ENCODE measurements at regions not wholly inside any gene's neighbourhood (a gene's known extent, or its start where the extent isn't known, plus 50 kb on each side); places are given as distances from the start of the nearest gene placed in this dataset.

DNA sequence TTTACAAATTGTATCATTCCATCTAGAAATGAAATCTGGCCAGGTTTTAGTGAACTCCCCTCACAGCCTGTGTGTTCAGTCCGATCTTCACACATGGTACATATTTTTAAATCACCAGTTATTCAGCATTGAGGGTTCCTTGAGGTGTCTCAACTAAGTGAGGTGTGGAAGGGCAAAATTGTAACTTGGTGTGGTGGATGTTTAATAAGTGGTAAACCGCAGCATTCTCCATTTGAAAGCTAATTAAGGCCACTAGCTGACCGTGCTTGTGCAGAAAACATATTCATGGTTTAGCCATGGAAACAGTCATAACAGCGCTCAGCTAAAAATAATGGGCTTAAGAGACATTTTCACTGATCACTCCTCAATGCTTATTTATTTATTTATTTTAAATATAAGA lies 786.2 kb upstream of the FANCL start:
- no peak for DNase-seq

- DNase-seq = no peak
These were observed 784.1 kb upstream of the FANCL start for GRCh38 chr2:59025157-59025757.

- no peak for DNase-seq
These were observed 780.7 kb upstream of the FANCL start for GRCh38 chr2:59021786-59022185.

DNA sequence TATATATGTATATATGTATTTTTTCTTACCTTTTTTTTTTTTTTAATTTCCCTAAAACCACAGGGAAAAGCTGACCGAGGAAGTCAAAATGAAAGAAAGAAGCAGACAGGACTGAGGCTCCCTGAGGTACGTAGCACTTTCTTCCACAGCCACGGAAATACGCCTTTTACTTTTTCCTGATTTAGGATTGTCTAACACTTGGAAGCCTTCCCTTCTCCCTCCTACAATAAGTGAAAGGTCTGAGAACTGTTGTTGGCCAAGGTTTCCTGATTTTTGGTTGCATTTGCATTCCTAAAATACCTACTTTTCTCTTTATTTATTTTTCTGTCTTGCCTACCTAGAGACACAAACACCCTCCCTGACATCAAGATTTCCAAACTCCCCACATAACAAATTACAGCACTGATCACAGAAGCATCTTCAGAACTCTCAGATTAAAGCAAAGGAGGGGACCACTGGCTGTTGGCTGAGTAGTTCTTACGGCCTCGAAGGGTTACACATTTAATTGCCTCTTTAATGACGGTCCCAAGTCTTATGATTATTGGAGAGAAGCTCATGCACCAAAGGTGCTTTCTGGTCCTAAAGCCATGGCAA lies 778.5 kb upstream of the FANCL start:
- DNase-seq = no peak

- no peak for DNase-seq
These were observed 777.6 kb upstream of the FANCL start for GRCh38 chr2:59018737-59019136.

- no peak for DNase-seq
These were observed 773.9 kb upstream of the FANCL start for GRCh38 chr2:59015027-59015426.

DNA sequence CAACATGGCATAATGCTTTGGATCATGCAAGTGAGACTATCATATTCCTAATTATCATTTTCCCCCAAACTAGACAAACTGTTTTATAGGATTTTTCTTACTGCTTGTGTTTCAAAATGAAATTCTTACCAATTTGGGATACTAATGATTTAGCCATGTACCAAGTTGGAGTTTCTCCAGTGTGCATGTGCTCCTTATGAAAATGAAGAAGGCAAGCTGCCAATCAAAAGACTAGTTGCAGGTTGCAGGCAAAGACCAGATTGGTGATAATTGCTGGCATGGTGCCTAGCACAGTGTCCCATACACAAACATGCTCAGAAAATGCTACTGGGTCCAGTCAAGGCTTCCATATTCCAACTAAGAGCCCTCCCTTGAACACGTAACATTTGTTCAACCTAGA lies 771.8 kb upstream of the FANCL start:
- no peak for DNase-seq

GRCh38 chr2:59012234-59012633 lies 771.1 kb upstream of the FANCL start:
- no peak for DNase-seq

- no peak for DNase-seq
These were observed 767.8 kb upstream of the FANCL start for GRCh38 chr2:59008950-59009349.

DNA sequence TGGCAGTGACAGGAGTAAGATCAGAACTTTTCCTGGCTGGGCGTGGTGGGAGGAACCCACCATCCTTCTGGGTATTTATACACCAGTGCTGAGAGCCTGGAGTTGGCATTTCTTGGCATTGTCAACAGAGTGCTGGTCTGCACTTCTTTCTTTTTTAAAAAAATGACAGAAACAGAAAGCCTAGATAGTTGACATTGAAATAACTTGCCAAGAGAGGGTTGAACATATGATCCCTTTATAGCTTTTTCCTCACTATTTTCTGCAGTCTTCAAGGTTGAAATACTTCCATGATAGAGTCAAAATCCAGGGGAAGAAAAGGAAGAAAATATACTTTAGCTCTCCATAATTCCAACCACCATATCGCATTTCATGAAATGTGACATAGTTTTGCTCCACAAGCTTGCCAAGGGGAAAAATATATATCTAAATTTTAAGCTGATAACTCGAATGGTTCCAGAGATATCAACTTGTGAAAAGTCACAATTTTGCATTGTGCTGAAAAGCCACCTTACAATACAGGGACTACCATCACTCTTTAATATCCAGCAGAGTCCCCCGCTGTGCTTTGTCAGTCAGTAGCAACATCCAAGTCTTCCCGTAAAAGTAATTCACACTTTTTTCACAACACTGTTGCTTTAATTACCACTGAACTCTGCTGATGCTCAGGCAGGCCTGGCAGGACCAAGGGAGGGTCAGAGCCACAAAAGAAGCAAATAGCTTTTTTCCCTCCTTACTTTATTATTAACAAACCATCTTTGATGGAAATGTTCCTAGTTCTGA lies 764.9 kb upstream of the FANCL start:
- no peak for DNase-seq

- DNase-seq = no peak
These were observed 763.5 kb upstream of the FANCL start for GRCh38 chr2:59004621-59005020.

DNA sequence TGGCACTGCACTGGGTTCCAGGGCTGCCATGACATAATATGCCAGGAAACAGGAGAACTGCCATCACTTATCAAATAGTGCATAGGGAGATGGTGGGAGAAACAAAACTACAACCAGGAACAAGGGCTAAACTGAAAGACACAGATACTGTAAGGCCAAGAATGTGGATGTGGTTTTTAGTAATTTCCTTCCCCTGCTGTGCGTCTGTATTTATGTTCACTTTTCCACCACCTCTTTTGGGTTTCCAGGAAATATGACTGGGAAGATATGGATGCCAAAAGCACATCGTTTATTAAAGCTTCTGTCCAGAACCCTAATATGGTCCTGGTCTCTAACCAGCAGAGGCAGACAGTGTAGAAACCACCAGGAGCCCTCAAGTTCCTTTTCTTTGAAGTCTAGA lies 759.7 kb upstream of the FANCL start:
- DNase-seq = no peak

DNA sequence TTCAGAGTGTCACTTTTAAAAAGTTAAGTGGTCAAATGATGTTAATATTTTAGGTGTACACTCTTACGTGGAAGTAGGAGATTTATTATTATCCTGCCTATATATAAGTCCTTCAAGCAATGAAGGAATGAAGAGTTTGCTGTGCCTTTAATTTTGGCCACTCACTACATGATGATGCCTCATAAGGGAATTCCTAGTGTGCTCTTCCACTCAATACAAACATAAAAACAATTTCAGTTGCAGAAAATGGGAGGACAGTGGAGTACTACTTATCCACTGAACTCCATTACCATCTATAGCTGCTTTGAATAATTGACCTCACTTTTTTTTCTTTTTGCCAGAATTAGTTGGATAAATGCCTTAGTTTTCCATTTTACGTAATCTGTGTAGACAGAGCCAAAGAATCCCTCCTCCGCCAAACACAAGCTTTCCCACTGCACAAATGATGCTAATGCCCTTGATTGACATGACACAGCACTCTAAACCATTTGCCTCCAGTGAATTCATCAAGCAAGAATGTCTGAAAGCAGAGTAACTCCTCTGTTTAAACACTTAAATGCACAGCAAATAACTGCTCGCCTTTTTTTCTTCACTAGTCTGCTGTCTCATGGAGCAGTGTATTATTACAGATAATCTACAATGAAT lies 751.1 kb upstream of the FANCL start:
- DNase-seq = peak; percentile 20

- DNase-seq = no peak
These were observed 750.2 kb upstream of the FANCL start for GRCh38 chr2:58991357-58991756.

DNA sequence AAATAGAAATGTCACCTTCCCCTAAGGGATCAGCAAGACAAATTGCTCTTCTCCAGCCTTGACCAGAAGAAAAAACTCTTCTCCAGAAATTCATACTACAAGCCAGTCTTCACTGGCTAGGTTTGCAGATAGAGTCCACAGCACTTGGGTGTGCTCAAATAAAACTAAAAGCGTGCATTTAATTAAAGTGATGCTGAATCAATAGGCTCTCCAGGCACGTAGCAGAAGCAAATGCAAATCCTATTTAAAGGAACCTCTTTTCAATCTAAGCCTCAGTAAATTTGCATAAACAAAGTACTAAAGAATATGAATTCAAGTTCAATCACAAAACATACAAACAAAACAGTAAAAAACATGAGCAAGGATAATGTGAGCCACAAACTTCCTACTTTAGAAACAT lies 744.4 kb upstream of the FANCL start:
- DNase-seq = no peak

GRCh38 chr2:58984731-58985130 lies 743.6 kb upstream of the FANCL start:
- DNase-seq = no peak

GRCh38 chr2:58983111-58983510 lies 742.0 kb upstream of the FANCL start:
- no peak for DNase-seq

- DNase-seq = no peak
These were observed 740.1 kb upstream of the FANCL start for GRCh38 chr2:58981237-58981636.

- peak; percentile 27 for DNase-seq
These were observed 735.4 kb upstream of the FANCL start for GRCh38 chr2:58976375-58977071.

- DNase-seq = no peak
These were observed 733.8 kb upstream of the FANCL start for GRCh38 chr2:58974881-58975280.

- no peak for DNase-seq
These were observed 733.3 kb upstream of the FANCL start for GRCh38 chr2:58974426-58974825.

DNA sequence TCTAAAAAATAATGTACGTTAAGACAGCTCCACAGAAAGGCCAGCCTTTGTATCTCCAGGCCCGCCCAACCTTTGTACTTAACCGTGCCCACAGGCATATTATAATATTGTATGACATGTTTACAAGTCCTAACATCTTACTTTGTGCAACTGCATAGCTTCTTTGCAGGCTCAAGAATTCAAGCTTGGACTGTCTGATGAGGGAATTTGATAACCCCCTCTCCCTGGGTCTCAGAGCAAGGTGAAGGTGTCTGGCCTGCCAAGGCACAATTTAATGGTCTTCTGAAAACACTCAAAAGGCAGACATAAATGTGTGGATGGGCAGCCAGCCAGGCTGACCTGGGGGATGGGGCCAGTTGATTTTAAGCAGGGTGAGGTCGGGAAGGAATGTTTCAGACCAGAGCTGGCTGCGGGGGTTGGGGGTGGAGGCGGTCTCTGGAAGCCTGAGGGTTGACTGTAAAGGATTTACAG lies 732.7 kb upstream of the FANCL start:
- peak; percentile 16 for DNase-seq

DNA sequence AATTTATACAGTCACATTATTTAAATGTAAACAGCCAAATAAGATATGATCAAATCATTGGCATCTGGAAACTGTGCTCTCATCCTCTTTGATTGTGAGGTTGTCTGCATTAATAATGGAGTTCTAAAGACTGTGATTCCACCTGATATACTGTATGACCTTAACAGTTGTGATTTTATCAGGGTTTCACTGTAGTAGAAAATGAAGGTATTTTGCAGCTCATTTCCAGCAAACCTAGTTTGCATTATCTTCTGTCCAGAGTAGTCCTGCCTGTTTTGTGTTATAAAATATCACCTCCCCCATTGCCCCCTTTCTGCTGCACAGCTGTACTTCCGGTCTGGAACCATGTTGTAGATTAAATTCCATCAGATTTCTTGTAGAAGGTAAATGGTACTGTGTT lies 731.6 kb upstream of the FANCL start:
- no peak for DNase-seq

Measured in DMS153 (cell line).